ENCODE measurements at regions not wholly inside any gene's neighbourhood (a gene's known extent, or its start where the extent isn't known, plus 50 kb on each side); places are given as distances from the start of the nearest gene placed in this dataset.
"Not testable (repeated sequence)": the region's sequence is repeated elsewhere in the genome, so short reads cannot be mapped to it uniquely, and the experiment has no call there.

DNA sequence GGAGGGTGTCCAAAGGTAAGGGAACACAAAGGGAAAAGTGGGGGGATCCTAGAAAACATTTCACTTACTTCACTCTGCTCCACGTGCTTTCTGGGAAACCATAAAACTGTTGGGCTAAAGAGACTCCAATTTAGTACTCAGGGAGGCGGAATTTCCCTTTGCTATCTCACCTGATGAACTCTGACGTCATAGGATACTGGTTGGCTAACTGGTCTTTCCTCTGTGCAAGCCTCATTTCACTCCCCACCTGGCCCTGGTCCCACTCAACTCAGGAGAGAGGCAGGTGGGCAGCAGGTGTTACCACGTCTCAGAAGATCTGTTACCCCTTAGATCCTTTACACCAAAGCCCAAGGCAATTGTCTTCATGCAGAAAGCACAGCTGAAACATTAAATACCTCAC is 51.8 kb upstream of the PMAIP1 start:
- no peak for DNase-seq (ENCODE audit: low read depth)
- TF ChIP-seq, protein P1, sequence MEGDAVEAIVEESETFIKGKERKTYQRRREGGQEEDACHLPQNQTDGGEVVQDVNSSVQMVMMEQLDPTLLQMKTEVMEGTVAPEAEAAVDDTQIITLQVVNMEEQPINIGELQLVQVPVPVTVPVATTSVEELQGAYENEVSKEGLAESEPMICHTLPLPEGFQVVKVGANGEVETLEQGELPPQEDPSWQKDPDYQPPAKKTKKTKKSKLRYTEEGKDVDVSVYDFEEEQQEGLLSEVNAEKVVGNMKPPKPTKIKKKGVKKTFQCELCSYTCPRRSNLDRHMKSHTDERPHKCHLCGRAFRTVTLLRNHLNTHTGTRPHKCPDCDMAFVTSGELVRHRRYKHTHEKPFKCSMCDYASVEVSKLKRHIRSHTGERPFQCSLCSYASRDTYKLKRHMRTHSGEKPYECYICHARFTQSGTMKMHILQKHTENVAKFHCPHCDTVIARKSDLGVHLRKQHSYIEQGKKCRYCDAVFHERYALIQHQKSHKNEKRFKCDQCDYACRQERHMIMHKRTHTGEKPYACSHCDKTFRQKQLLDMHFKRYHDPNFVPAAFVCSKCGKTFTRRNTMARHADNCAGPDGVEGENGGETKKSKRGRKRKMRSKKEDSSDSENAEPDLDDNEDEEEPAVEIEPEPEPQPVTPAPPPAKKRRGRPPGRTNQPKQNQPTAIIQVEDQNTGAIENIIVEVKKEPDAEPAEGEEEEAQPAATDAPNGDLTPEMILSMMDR (conservative IDR thresholded peaks at IDR 0.05; ENCODE audit: low read depth, low read length) = no peak

DNA sequence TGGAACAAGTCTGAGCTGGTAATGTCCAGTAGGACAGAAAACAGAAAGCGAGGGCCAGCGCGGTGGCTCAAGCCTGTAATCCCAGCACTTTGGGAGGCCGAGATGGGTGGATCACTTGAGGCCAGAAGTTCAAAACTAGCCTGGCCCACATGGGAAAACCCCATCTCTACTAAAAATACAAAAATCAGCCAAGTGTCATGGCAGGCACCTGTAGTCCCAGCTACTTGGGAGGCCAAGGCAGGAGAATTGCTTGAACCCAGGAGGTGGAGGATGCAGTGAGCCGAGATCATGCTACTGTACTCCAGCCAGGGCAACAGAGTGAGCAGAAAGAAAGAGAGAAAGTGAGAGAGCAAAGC is 52.3 kb upstream of the PMAIP1 start:
- not testable (repeated sequence) for H3K4me3 ChIP-seq (ENCODE audit: low read length); DNase-seq (ENCODE audit: low read depth)

More for the DNA sequence above, 51.8 kb upstream of the PMAIP1 start:
- H3K4me3 ChIP-seq (ENCODE audit: low read length) = no peak overlapping the region

DNA sequence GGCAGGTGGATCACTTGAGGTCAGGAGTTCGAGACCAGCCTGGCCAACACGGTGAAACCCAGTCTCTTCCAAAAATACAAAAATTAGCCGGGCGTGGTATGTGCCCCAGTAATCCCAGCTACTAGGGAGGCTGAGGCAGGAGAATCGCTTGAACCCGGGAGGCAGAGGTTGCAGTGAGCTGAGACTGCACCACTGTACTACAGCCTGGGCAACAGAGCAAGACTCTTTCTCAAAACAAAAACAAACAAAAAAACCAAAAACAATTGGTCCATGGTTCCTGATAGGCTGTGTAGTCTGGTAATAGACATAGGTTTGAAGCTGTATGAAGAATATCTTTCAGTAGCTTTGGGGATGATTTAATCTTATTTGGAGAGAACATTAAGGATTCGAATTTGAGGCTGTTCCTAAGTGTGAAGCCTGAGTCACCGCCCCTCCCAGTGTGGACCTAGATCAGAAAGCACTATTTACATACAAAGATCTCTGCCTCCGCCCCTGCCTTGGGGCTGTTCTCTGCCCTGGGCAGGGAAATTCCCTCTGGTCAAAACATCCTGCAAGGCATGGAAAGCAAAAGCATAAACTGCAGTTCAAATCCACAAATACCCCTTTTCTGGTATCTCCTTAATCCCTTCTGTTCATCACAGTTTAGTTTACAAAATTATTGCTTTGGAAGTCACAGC is 52.8 kb upstream of the PMAIP1 start:
- no peak overlapping the region for H3K4me3 ChIP-seq (ENCODE audit: low read length)
- no peak for DNase-seq (ENCODE audit: low read depth)
- TF ChIP-seq, protein P1 (conservative IDR thresholded peaks at IDR 0.05; ENCODE audit: low read depth, low read length) = no peak

DNA sequence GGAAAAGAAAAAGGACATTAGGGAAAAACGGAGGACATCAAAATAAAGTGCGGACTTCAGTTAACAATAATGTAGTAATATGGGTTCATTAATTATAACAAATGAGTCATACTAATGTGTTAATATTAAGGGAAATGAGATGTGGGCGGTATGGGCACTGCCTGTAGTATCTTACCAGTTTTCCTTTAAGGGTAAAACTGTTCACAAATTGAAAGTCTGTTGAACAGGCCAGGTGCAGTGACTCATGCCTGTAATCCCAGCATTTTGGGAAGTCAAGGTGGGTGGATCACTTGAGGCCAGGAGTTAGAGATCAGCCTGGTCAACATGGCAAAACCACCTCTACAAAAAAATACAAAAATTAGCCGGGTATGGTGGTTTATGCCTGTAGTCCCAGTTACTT is 56.8 kb upstream of the PMAIP1 start:
- no peak for DNase-seq (ENCODE audit: low read depth)
- no peak overlapping the region for H3K4me3 ChIP-seq (ENCODE audit: low read length)
- TF ChIP-seq, protein P1 (conservative IDR thresholded peaks at IDR 0.05; ENCODE audit: low read depth, low read length) = no peak

DNA sequence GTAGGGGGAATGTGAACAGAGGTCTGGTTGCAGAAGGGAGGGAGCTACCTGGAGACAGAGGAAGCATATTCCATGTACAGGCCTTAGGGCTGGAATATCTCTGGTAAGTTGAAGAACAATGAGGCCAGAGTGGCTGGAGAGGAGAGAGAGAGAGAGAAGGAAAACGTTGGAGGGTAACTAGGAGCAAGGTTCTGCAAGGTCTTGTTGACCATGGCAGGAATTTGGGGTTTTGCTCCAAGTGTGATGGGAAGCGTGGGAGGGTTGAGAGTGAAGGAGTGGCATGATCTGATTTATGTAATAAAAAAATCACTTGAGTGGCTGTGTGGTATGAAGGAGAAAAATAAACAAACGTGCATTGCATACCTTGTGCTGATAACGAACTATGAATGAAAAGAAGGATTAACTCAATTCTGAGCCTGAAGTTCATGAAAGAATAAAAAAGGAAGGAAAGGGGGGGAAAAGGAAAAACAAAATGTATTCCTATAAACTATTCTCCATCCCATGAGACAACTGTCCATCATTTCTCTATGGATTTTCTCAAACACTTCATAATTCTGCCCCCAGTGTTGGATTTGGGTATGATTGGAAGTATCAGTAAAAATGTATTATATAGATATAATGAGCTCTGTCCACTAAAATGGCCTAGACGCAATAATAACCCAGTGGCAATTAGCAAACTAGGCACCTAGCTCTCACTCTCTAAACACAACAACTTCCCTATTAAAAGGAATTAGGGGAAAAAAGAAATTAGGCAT is 59.7 kb upstream of the PMAIP1 start:
- TF ChIP-seq, protein P1 (conservative IDR thresholded peaks at IDR 0.05; ENCODE audit: low read depth, low read length) = peak; percentile 40
- H3K4me3 ChIP-seq (ENCODE audit: low read length) = no peak overlapping the region
- DNase-seq (ENCODE audit: low read depth) = no peak

DNA sequence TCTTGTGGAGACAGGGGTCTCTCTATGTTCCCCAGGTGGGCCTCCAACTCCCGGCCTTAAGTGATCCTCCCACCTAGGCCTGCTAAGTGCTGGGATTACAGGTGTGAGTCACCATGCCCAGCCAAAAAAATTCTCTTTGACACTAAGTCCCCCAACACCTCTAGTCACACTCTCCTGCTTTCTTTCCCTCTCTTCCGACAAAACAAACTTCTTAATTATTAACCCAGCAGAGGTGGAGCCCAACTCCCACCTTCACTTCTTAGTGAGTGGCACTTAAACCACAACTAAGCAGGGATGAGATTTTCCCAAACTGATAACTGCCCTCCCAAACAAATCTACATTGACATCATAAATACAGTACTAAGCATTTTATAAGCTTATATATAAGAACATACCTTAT is 60.5 kb upstream of the PMAIP1 start:
- DNase-seq (ENCODE audit: low read depth) = no peak
- TF ChIP-seq, protein P1 (conservative IDR thresholded peaks at IDR 0.05; ENCODE audit: low read depth, low read length) = no peak
- H3K4me3 ChIP-seq (ENCODE audit: low read length) = no peak overlapping the region

DNA sequence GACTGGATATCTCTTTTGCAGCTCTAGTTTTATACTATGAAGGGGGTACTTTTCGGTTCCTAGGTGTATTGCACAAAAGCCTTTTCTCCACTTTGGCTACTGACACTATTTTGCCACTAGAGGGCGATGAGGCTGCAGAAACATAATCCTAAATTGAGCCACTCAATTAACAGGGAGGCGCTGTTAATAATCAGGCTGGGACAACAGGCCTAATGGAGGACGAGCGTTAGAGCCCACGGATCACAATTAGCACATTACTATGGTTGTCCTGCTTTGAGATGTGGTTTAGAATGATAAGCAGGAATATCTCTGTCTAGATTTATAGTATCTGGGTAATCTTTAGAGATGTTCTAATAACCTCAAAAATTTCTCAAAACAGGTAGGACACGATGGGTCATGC is 62.2 kb upstream of the PMAIP1 start:
- no peak for DNase-seq (ENCODE audit: low read depth)
- TF ChIP-seq, protein P1 (conservative IDR thresholded peaks at IDR 0.05; ENCODE audit: low read depth, low read length) = peak; percentile 95
- H3K4me3 ChIP-seq (ENCODE audit: low read length) = no peak overlapping the region

All from retinal pigment epithelial cell (primary cell).